Ascending aorta (tissue), 2 donors: ENCODE measurements at regions not wholly inside any gene's neighbourhood (a gene's known extent, or its start where the extent isn't known, plus 50 kb on each side); places are given as distances from the start of the nearest gene placed in this dataset.

Experiments
- DNase-seq, 2 donors: peaks; one replicate each; pipeline ENCODE4 v3.0.0-alpha.2; 2019; ENCODE audit warnings: low spot score in 2 of 2
- H3K27ac ChIP-seq, 2 donors: fragments of 200-600 bp; sonication (generic); one replicate each; pipeline ENCODE4 v1.5.1; 2016 to 2017; ENCODE audit warnings: mild to moderate bottlenecking in 1 of 2
- H3K27me3 ChIP-seq: fragments of 200-600 bp; sonication (generic); one replicate; pipeline ENCODE4 v1.5.1; 2017
- H3K36me3 ChIP-seq, 2 donors: fragments of 200-600 bp; sonication (generic); one replicate each; pipeline ENCODE4 v1.5.1; 2016
- H3K4me1 ChIP-seq, 2 donors: fragments of 200-600 bp; sonication (generic); one replicate each; pipeline ENCODE4 v1.5.1; 2016 to 2017; ENCODE audit warnings: mild to moderate bottlenecking in 1 of 2
- H3K4me3 ChIP-seq, 2 donors: fragments of 200-600 bp; sonication (generic); one replicate each; pipeline ENCODE4 v1.5.1; 2016 to 2017; ENCODE audit warnings: mild to moderate bottlenecking in 1 of 2
- H3K9me3 ChIP-seq, 2 donors: fragments of 200-600 bp; sonication (generic); one replicate each; pipeline ENCODE4 v1.5.1; 2016
- intact Hi-C: fragments of 100-400 bp; cut with DNase I; formaldehyde crosslinking; loops from one replicate; pipeline ENCODE4 v1.15.1; 2023
- TF ChIP-seq, protein P1 (sequence below), 3 experiments: fragments of 200-600 bp in 2 of 3; fragments of 450-650 bp in 1 of 3; sonication (generic) in 2 of 3; IDR thresholded peaks; one replicate each; pipeline ENCODE4 v1.5.1; 2016 to 2019; ENCODE audit warnings: antibody characterized with exemption in 3 of 3, mild to moderate bottlenecking in 1 of 3, moderate library complexity in 1 of 3

DNA sequence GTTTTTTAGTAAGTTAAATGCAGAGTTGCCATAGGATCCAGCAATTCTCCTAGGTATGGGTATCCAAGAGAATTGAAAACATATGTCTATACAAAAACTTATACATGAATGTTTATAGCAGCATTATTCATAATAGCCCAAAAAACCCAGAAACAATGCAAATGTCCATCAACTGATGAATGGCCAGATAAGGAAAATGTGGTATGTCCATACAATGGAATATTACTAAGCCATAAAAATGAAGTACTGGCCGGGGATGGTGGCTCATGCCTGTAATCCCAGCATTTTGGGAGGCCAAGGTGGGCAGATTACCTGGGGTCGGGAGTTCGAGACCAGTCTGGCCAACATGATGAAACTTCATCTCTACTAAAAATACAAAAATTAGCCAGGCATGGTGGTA is 156.1 kb upstream of the PSMD7 start:
- Histone ChIP-seq H3K9me3 (peaks cover 0 to 12% of the 10 kb centered on the region in 2 donors), H3K27me3 (no peaks in the 10 kb centered on the region), H3K36me3 (no peaks in the 10 kb centered on the region), H3K27ac (no peak overlapping the region), H3K4me1 (no peaks in the 10 kb centered on the region), H3K4me3 (no peak overlapping the region)
- DNase-seq, result no peak
- TF ChIP-seq, protein P1, sequence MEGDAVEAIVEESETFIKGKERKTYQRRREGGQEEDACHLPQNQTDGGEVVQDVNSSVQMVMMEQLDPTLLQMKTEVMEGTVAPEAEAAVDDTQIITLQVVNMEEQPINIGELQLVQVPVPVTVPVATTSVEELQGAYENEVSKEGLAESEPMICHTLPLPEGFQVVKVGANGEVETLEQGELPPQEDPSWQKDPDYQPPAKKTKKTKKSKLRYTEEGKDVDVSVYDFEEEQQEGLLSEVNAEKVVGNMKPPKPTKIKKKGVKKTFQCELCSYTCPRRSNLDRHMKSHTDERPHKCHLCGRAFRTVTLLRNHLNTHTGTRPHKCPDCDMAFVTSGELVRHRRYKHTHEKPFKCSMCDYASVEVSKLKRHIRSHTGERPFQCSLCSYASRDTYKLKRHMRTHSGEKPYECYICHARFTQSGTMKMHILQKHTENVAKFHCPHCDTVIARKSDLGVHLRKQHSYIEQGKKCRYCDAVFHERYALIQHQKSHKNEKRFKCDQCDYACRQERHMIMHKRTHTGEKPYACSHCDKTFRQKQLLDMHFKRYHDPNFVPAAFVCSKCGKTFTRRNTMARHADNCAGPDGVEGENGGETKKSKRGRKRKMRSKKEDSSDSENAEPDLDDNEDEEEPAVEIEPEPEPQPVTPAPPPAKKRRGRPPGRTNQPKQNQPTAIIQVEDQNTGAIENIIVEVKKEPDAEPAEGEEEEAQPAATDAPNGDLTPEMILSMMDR (IDR thresholded peaks at IDR 0.05), result no peak
- intact Hi-C loops, result no loop called here

DNA sequence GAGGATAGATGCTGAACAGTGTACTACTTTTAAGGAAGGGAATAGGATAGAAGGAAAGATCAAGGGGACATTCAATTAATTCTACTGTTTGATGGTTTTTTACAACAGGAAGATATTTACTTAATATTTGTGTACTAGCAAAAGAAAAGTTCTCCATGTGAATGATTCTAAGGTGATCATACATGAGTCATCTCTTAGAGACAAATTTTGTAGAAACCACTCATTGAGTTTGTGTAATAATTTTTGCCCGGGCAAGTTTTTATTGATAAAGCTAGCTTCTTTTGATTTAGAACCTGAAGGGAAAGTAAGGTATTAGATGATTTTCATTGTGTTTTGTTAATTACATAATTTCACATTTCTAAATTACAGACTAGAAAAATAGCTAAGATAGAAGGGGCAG is 172.8 kb upstream of the PSMD7 start:
- no peak overlapping the region for H3K27ac ChIP-seq
- peaks cover 0 to 11% of the 10 kb centered on the region in 2 donors for H3K9me3 ChIP-seq
- TF ChIP-seq, protein P1 (IDR thresholded peaks at IDR 0.05), result no peak
- H3K36me3 ChIP-seq, result no peaks in the 10 kb centered on the region
- no peaks in the 10 kb centered on the region for H3K4me1 ChIP-seq
- no peak overlapping the region for H3K4me3 ChIP-seq
- H3K27me3 ChIP-seq, result no peaks in the 10 kb centered on the region
- intact Hi-C loops, result no loop called here
- DNase-seq, result no peak

DNA sequence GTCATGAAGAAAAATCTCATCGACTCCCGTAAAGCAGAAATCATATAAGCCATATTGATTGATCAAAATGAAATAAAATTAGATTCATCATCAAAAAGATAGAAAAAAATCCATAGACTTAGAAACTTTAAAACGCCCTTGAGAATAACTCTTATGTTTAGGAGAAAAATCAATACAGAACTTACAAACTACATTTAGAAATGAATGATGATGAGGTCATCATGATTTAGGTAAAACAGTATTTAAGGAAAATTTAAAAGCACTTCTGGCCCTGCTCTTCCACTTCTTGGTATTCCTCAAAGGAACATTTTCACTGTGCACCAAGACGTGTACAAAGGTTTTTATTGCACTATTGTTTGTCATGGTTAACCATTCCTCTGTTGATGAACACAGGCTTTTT is 173.4 kb upstream of the PSMD7 start:
- DNase-seq, result no peak
- Histone ChIP-seq H3K36me3 (no peaks in the 10 kb centered on the region), H3K4me3 (no peak overlapping the region), H3K9me3 (peaks cover 0 to 11% of the 10 kb centered on the region in 2 donors), H3K4me1 (no peaks in the 10 kb centered on the region), H3K27me3 (no peaks in the 10 kb centered on the region), H3K27ac (no peak overlapping the region)
- TF ChIP-seq, protein P1 (IDR thresholded peaks at IDR 0.05), result no peak
- intact Hi-C loops, result no loop called here

DNA sequence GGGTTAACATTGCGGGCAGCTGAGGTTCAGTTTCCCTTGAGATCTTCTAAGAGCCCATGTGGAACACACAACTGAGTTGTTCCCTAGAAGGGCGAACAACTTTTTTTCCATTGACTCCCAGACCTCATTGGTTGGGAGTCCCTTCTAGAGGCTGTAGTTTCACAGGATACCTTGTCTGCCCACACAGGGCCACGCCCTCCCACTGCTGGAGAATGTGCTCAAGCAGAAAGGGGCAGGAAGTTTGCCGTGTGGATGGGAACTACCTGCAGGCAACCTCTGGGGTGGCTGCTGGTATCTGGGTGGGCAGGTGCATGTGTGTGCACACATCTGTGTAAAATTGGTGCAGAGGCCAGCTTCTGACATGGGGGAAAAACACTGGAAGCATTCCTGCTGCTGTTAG is 178.8 kb upstream of the PSMD7 start:
- Histone ChIP-seq H3K4me3 (no peak overlapping the region), H3K27ac (no peak overlapping the region), H3K36me3 (no peaks in the 10 kb centered on the region), H3K4me1 (no peaks in the 10 kb centered on the region), H3K27me3 (no peaks in the 10 kb centered on the region), H3K9me3 (no peaks in the 10 kb centered on the region)
- intact Hi-C loops, result no loop called here
- DNase-seq, result no peak
- TF ChIP-seq, protein P1 (IDR thresholded peaks at IDR 0.05), result no peak

DNA sequence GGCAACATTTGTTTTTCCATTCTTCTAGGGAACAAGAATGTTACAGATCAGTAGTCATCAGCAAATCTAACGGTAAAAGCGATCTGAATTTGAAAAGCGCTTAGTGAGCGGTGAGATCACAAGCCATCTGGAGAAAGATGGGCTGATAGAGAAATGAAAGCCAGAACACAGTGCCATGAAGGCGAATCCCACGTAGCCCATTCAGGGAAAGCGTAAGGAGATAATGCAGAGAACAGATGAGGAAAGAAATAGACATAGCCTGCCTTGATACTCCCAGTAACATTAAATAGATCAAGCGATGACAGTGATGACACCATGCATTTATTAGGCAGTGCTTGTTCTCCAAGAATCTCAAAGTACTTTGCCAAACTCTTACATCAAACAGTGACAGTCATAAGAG is 183.1 kb upstream of the PSMD7 start:
- Histone ChIP-seq H3K4me1 (no peaks in the 10 kb centered on the region), H3K4me3 (no peak overlapping the region), H3K27ac (no peak overlapping the region), H3K27me3 (no peaks in the 10 kb centered on the region), H3K9me3 (no peaks in the 10 kb centered on the region), H3K36me3 (no peaks in the 10 kb centered on the region)
- TF ChIP-seq, protein P1 (IDR thresholded peaks at IDR 0.05), result no peak
- DNase-seq, result no peak
- intact Hi-C loops, result no loop called here

DNA sequence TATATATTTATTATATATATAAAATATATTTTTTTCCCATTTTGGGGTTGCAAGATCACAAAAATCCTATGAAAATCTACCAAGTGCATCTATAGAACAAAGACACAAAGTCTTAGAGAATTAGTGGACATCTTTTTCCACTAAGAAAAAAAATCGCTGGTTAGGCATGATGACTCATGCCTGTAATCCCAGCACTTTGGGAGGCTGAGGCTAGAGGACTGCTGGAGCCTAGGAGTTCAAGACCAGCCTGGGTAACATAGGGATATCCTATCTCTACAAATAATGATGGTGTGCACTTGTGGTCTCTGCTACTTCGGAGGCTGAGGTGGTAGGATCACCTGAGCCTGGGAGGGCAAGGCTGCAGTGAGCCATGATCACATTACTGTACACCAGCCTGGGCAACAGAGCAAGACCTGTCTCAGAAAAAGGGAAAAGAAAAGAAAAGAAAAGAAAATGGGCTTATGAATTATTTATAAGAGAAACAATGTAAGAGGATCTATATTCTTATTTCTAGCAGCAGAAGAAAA is 185.1 kb upstream of the PSMD7 start:
- DNase-seq, result no peak
- H3K4me1 ChIP-seq, result no peaks in the 10 kb centered on the region
- TF ChIP-seq, protein P1 (IDR thresholded peaks at IDR 0.05), result no peak

More for the DNA sequence above, 185.1 kb upstream of the PSMD7 start:
- Histone ChIP-seq H3K27me3 (no peaks in the 10 kb centered on the region), H3K9me3 (no peaks in the 10 kb centered on the region), H3K4me3 (no peak overlapping the region), H3K36me3 (no peaks in the 10 kb centered on the region), H3K27ac (no peak overlapping the region)
- intact Hi-C loops, result no loop called here
